ENCODE measurements at regions not wholly inside any gene's neighbourhood (a gene's known extent, or its start where the extent isn't known, plus 50 kb on each side); places are given as distances from the start of the nearest gene placed in this dataset.

GRCh38 chr7:13633857-13634256, 355.6 kb downstream of the ETV1 start:
- WGBS (ENCODE audit: insufficient coverage): no CpG with 5 or more reads among the region's 3 CpGs
- no peaks in the 10 kb centered on the region for H3K79me2 ChIP-seq (ENCODE audit: control insufficient read depth, insufficient read depth, low read length)
- no peak for DNase-seq
- ChIA-PET CTCF (no interaction called here), POLR2A (no interaction called here)
- H3K27ac ChIP-seq (ENCODE audit: low read length in 2 of 2): no peak overlapping the region
- no peak for TF ChIP-seq CTCF (IDR thresholded peaks at IDR 0.05)
- TF ChIP-seq EZH2 (IDR thresholded peaks at IDR 0.05; ENCODE audit: borderline replicate concordance, insufficient read depth, low read depth, low read length, poor library complexity, severe bottlenecking): no peak
- Mint-ChIP-seq H3K27me3 (no peaks in the 10 kb centered on the region), H3K4me1 (no peaks in the 10 kb centered on the region), H3K9me3 (ENCODE audit: insufficient read depth) (no peaks in the 10 kb centered on the region), H3K27ac (no peak overlapping the region), H3K4me3 (no peak overlapping the region)
- no peaks in the 10 kb centered on the region for H3K9me3 ChIP-seq (ENCODE audit: control extremely low read depth in 1 of 3, control insufficient read depth in 2 of 3, insufficient read depth in 1 of 3, low read length in 2 of 3)
- H3K4me2 ChIP-seq (replicated peaks; ENCODE audit: low read depth, low read length, poor library complexity, severe bottlenecking): no peak overlapping the region
- H4K20me1 ChIP-seq (ENCODE audit: control insufficient read depth, insufficient read depth, low read length, poor library complexity, severe bottlenecking): no peaks in the 10 kb centered on the region
- intact Hi-C loops (cut with micrococcal nuclease): no loop called here
- no peaks in the 10 kb centered on the region for H3K27me3 ChIP-seq (replicated peaks in 1 of 4; ENCODE audit: control extremely low read depth in 1 of 4, control insufficient read depth in 3 of 4, insufficient read depth in 4 of 4, low read length in 3 of 4)
- no peak overlapping the region for H3K4me3 ChIP-seq (ENCODE audit: control extremely low read depth in 1 of 5, extremely low read depth in 1 of 5, insufficient read depth in 1 of 5, low read depth in 2 of 5, low read length in 4 of 5)
- no peak overlapping the region for H2AFZ ChIP-seq (ENCODE audit: insufficient read depth, low read depth, low read length, poor library complexity, severe bottlenecking)
- no peak for ATAC-seq (ENCODE audit: low read depth)
- no peaks in the 10 kb centered on the region for H3K36me3 ChIP-seq (replicated peaks in 1 of 2; ENCODE audit: control extremely low read depth in 1 of 2, control insufficient read depth in 1 of 2, extremely low read depth in 1 of 2, insufficient read depth in 2 of 2, low read length in 1 of 2)
- no peak overlapping the region for H3K9ac ChIP-seq (ENCODE audit: low read length)
- no peaks in the 10 kb centered on the region for H3K4me1 ChIP-seq (ENCODE audit: control insufficient read depth in 2 of 2, insufficient read depth in 2 of 2, low read length in 2 of 2)

- no peak for TF ChIP-seq CTCF (IDR thresholded peaks at IDR 0.05)
- TF ChIP-seq EZH2 (IDR thresholded peaks at IDR 0.05; ENCODE audit: borderline replicate concordance, insufficient read depth, low read depth, low read length, poor library complexity, severe bottlenecking): no peak
- POLR2A ChIA-PET: no interaction called here
- Histone ChIP-seq H4K20me1 (ENCODE audit: control insufficient read depth, insufficient read depth, low read length, poor library complexity, severe bottlenecking) (no peaks in the 10 kb centered on the region), H3K27me3 (replicated peaks in 1 of 4; ENCODE audit: control extremely low read depth in 1 of 4, control insufficient read depth in 3 of 4, insufficient read depth in 4 of 4, low read length in 3 of 4) (no peaks in the 10 kb centered on the region), H3K9me3 (ENCODE audit: control extremely low read depth in 1 of 3, control insufficient read depth in 2 of 3, insufficient read depth in 1 of 3, low read length in 2 of 3) (no peaks in the 10 kb centered on the region), H3K4me1 (ENCODE audit: control insufficient read depth in 2 of 2, insufficient read depth in 2 of 2, low read length in 2 of 2) (no peaks in the 10 kb centered on the region), H3K4me3 (ENCODE audit: control extremely low read depth in 1 of 5, extremely low read depth in 1 of 5, insufficient read depth in 1 of 5, low read depth in 2 of 5, low read length in 4 of 5) (no peak overlapping the region), H3K9ac (ENCODE audit: low read length) (no peak overlapping the region), H3K36me3 (replicated peaks in 1 of 2; ENCODE audit: control extremely low read depth in 1 of 2, control insufficient read depth in 1 of 2, extremely low read depth in 1 of 2, insufficient read depth in 2 of 2, low read length in 1 of 2) (no peaks in the 10 kb centered on the region), H3K27ac (ENCODE audit: low read length in 2 of 2) (no peak overlapping the region), H3K79me2 (ENCODE audit: control insufficient read depth, insufficient read depth, low read length) (no peaks in the 10 kb centered on the region), H2AFZ (ENCODE audit: insufficient read depth, low read depth, low read length, poor library complexity, severe bottlenecking) (no peak overlapping the region), H3K4me2 (replicated peaks; ENCODE audit: low read depth, low read length, poor library complexity, severe bottlenecking) (no peak overlapping the region)
- ATAC-seq (ENCODE audit: low read depth) (no peak), DNase-seq (no peak)
- Mint-ChIP-seq H3K27me3 (no peaks in the 10 kb centered on the region), H3K27ac (no peak overlapping the region), H3K9me3 (ENCODE audit: insufficient read depth) (no peaks in the 10 kb centered on the region), H3K4me3 (no peak overlapping the region), H3K4me1 (no peaks in the 10 kb centered on the region)
- CTCF ChIA-PET: no interaction called here
- WGBS (ENCODE audit: insufficient coverage): 88% methylated on average over 2 of the region's 4 CpGs
- intact Hi-C loops (cut with micrococcal nuclease): no loop called here
These were observed 350.1 kb downstream of the ETV1 start for GRCh38 chr7:13639396-13639795.
